ENCODE measurements at regions not wholly inside any gene's neighbourhood (a gene's known extent, or its start where the extent isn't known, plus 50 kb on each side); places are given as distances from the start of the nearest gene placed in this dataset.

- TF ChIP-seq TAF1 (IDR thresholded peaks at IDR 0.05; ENCODE audit: low read depth), result no peak
- no peak for TF ChIP-seq REST (IDR thresholded peaks at IDR 0.05; ENCODE audit: low read depth)
- no peak for TF ChIP-seq ZBTB7A (IDR thresholded peaks at IDR 0.05; ENCODE audit: low read depth)
These were observed 1408.4 kb upstream of the TMEM132C start for GRCh38 chr12:126858560-126858959.
